ENCODE measurements at regions not wholly inside any gene's neighbourhood (a gene's known extent, or its start where the extent isn't known, plus 50 kb on each side); places are given as distances from the start of the nearest gene placed in this dataset.

DNA sequence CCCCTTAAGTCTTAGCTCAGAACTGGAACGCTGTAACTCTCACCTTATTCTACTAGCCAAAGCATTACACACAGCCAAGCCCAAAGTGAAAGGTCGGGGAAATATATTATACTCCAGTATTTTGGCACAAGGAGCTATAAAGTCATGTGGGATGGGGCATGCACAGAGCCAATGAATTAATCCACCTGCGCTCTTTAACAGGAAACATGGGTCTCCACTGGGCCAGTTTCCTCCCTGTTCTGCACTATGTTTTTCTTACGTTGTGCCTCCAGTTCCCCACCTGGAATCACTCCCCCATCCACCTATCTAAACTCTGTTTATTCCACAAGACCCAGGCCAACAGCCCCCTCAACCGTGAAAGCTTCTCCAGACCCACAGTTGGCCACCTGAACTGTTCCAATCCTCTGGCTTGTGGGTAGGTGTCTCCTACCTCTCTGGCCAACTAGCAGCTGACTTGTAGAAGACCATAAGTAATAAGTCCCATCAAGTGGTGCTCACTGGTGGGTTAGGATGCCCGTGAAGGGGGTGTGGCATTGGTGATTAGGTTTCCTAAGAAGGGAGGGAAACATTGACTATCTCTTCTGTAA is 286.9 kb downstream of the NPIPA8 start:
- no peak for TF ChIP-seq POLR2A (IDR thresholded peaks at IDR 0.05)
- TF ChIP-seq POLR2AphosphoS5 (IDR thresholded peaks at IDR 0.05): no peak
- TF ChIP-seq, protein P1, sequence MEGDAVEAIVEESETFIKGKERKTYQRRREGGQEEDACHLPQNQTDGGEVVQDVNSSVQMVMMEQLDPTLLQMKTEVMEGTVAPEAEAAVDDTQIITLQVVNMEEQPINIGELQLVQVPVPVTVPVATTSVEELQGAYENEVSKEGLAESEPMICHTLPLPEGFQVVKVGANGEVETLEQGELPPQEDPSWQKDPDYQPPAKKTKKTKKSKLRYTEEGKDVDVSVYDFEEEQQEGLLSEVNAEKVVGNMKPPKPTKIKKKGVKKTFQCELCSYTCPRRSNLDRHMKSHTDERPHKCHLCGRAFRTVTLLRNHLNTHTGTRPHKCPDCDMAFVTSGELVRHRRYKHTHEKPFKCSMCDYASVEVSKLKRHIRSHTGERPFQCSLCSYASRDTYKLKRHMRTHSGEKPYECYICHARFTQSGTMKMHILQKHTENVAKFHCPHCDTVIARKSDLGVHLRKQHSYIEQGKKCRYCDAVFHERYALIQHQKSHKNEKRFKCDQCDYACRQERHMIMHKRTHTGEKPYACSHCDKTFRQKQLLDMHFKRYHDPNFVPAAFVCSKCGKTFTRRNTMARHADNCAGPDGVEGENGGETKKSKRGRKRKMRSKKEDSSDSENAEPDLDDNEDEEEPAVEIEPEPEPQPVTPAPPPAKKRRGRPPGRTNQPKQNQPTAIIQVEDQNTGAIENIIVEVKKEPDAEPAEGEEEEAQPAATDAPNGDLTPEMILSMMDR (IDR thresholded peaks at IDR 0.05): no peak
- Histone ChIP-seq H3K36me3 (no peaks in the 10 kb centered on the region), H3K4me1 (no peaks in the 10 kb centered on the region), H3K9me3 (no peaks in the 10 kb centered on the region), H3K27me3 (no peaks in the 10 kb centered on the region), H3K27ac (no peak overlapping the region), H3K4me3 (no peak overlapping the region)
- DNase-seq (ENCODE audit: low spot score in 2 of 2): no peak
- intact Hi-C loops (cut with DNase I; ENCODE audit: low total_unique reads): no loop called here

DNA sequence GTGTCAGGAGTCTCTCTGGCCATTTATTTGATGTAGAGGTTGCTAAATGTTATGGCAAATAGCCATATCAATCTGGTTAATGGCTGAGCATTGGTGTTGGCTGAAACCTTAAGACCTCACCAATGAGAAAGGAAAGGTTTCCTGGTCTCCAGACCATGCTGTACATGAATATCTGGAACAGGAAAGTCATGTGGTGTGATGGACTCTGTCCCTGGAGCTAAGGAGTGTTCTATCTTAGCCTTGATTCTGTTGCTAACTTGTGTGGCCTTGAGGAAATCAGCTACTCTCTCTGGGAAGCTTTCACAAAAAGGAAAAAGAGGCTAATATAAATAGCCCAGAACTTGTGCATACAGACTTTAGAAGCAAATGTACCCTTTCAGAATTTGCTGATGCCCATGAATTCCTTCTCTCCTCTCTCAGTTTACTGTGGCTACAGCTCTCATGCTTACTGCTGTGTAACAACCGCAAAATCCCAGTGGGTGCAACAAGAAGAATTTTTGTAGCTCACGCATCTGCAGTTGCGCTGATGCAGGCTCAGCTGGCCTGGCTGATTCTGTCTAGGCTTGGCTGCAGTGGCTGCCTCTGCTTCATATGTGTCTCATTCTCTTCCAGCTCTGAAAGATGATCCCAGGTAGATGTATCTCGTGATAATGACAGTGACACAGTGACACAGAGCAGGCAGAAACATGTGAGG is 287.5 kb downstream of the NPIPA8 start:
- H3K27me3 ChIP-seq: no peaks in the 10 kb centered on the region
- H3K9me3 ChIP-seq: no peaks in the 10 kb centered on the region
- TF ChIP-seq, protein P1 (IDR thresholded peaks at IDR 0.05): no peak
- TF ChIP-seq POLR2A (IDR thresholded peaks at IDR 0.05) (no peak), POLR2AphosphoS5 (IDR thresholded peaks at IDR 0.05) (no peak)
- H3K36me3 ChIP-seq: no peaks in the 10 kb centered on the region
- DNase-seq (ENCODE audit: low spot score in 2 of 2): no peak
- H3K27ac ChIP-seq: no peak overlapping the region
- intact Hi-C loops (cut with DNase I; ENCODE audit: low total_unique reads): no loop called here
- no peak overlapping the region for H3K4me3 ChIP-seq
- H3K4me1 ChIP-seq: no peaks in the 10 kb centered on the region

DNA sequence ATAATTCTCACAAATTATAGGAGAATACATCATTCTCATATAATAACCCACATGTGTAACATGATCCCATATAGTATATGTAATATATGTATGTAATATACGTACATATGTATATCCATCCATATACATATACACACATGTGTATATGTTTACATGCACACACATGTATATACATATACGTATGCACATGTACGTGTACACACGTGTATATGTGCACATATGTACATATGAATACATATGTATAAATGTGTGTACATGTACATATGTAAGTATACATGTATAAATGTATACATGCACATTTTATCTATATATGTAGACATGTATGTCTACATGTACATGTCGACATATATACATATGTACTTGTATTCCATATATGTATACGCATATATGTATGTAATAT is 288.8 kb downstream of the NPIPA8 start:
- Histone ChIP-seq H3K27me3 (no peaks in the 10 kb centered on the region), H3K4me3 (no peak overlapping the region), H3K36me3 (no peaks in the 10 kb centered on the region), H3K4me1 (no peaks in the 10 kb centered on the region), H3K27ac (no peak overlapping the region), H3K9me3 (no peaks in the 10 kb centered on the region)
- DNase-seq (ENCODE audit: low spot score in 2 of 2): no peak
- no peak for TF ChIP-seq POLR2A (IDR thresholded peaks at IDR 0.05)
- TF ChIP-seq, protein P1 (IDR thresholded peaks at IDR 0.05): no peak
- no peak for TF ChIP-seq POLR2AphosphoS5 (IDR thresholded peaks at IDR 0.05)
- intact Hi-C loops (cut with DNase I; ENCODE audit: low total_unique reads): no loop called here

DNA sequence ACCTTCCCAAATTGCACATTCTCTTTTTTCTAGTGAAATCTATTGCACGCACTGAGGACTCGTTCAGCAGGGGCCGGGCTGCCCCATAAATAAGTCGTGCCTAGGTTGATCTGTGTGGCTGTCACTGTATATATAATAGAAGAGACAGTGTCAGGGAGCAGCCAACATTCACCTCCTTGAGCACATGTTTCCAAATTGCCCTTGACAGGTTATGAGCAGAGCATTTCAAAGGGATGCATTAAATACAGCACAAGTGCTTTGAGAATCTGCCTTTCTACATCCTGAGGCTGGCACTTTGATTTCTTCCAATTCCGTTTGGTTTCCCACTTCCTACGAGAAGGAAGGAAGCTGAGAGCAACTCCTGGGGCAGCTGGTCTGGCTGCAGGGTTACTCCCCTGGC is 291.2 kb downstream of the NPIPA8 start:
- no peak overlapping the region for H3K4me3 ChIP-seq
- H3K9me3 ChIP-seq: no peaks in the 10 kb centered on the region
- H3K36me3 ChIP-seq: no peaks in the 10 kb centered on the region
- H3K4me1 ChIP-seq: no peaks in the 10 kb centered on the region
- intact Hi-C loops (cut with DNase I; ENCODE audit: low total_unique reads): no loop called here
- H3K27me3 ChIP-seq: peaks cover 0 to 4% of the 10 kb centered on the region in 2 donors
- TF ChIP-seq, protein P1 (IDR thresholded peaks at IDR 0.05): no peak
- TF ChIP-seq POLR2A (IDR thresholded peaks at IDR 0.05) (no peak), POLR2AphosphoS5 (IDR thresholded peaks at IDR 0.05) (no peak)
- DNase-seq (ENCODE audit: low spot score in 2 of 2): no peak
- H3K27ac ChIP-seq: no peak overlapping the region

Data from breast epithelium (tissue), 4 donors.